ENCODE measurements at regions not wholly inside any gene's neighbourhood (a gene's known extent, or its start where the extent isn't known, plus 50 kb on each side); places are given as distances from the start of the nearest gene placed in this dataset.

GRCh38 chr15:59953392-59953883 lies 50.7 kb upstream of the FOXB1 start:
- CTCF ChIA-PET = interaction anchor here (0.5 kb wide), 1 partner anchor 225 kb away, joined by 3 read pairs; no protein-coding TSS in a partner anchor
- Histone ChIP-seq H3F3A (ENCODE audit: low read length, unreplicated experiment) (no peaks in the 10 kb centered on the region), H3K27ac (ENCODE audit: low read length) (no peak overlapping the region), H3K4me3 (ENCODE audit: low read length) (no peak overlapping the region), H3K9me2 (replicated peaks; ENCODE audit: low read length) (no peaks in the 10 kb centered on the region), H3K9ac (ENCODE audit: low read length) (no peak overlapping the region), H3K4me1 (ENCODE audit: insufficient read depth, low read length) (no peaks in the 10 kb centered on the region), H3K36me3 (ENCODE audit: low read depth, low read length) (no peaks in the 10 kb centered on the region), H3K79me2 (ENCODE audit: low read length) (no peaks in the 10 kb centered on the region), H3K4me2 (ENCODE audit: low read length) (no peak overlapping the region), H3K9me3 (ENCODE audit: low read length) (no peaks in the 10 kb centered on the region), H4K20me1 (ENCODE audit: low read length) (no peaks in the 10 kb centered on the region), H2AFZ (ENCODE audit: low read length) (no peak overlapping the region), H3K27me3 (ENCODE audit: low read length) (peaks cover 13% of the 10 kb centered on the region; the same call in 1 of the 2 replicates)
- POLR2A ChIA-PET (ENCODE audit: unreplicated experiment) = no interaction called here
- intact Hi-C loops (cut with micrococcal nuclease) = no loop called here
- TF ChIP-seq CTCF (conservative IDR thresholded peaks at IDR 0.05; ENCODE audit: low read depth, low read length) = no peak
- no peak for TF ChIP-seq EZH2phosphoT487 (IDR thresholded peaks at IDR 0.05; ENCODE audit: borderline replicate concordance, low read length)
- TF ChIP-seq EZH2 (IDR thresholded peaks at IDR 0.05; ENCODE audit: low read length, unreplicated experiment) = no peak
- BruUV-seq (replicated peaks) = no TSS peak
- DNase-seq = no peak
- no peak for ATAC-seq

DNA sequence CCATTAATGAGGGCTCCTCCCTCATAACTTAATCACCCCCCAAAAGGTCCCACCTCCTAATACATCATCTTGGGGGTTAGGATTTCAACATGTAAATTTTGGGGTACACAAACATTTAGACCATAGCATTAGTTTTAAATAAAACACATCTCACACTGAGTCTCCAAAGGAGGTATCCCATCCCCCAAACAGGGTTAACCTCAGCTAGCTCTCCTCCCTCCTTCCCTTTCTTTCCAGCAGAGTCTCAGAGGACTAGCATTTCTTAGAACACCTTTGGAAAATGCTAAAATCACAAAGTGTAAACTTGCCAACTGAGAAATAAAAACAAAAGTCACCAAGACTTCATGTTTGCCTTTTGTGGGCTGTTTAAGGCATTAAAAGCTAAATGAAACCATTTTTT lies 51.2 kb upstream of the FOXB1 start:
- Histone ChIP-seq H3K4me1 (ENCODE audit: insufficient read depth, low read length) (no peaks in the 10 kb centered on the region), H3K9ac (ENCODE audit: low read length) (no peak overlapping the region), H3K36me3 (ENCODE audit: low read depth, low read length) (no peaks in the 10 kb centered on the region), H3K79me2 (ENCODE audit: low read length) (no peaks in the 10 kb centered on the region), H2AFZ (ENCODE audit: low read length) (no peak overlapping the region), H3K9me2 (replicated peaks; ENCODE audit: low read length) (no peaks in the 10 kb centered on the region), H3K9me3 (ENCODE audit: low read length) (no peaks in the 10 kb centered on the region), H3K27ac (ENCODE audit: low read length) (no peak overlapping the region), H3K4me3 (ENCODE audit: low read length) (no peak overlapping the region), H3K27me3 (ENCODE audit: low read length) (peaks cover 13% of the 10 kb centered on the region; the same call in 1 of the 2 replicates), H3K4me2 (ENCODE audit: low read length) (no peak overlapping the region), H3F3A (ENCODE audit: low read length, unreplicated experiment) (no peaks in the 10 kb centered on the region), H4K20me1 (ENCODE audit: low read length) (no peaks in the 10 kb centered on the region)
- TF ChIP-seq EZH2phosphoT487 (IDR thresholded peaks at IDR 0.05; ENCODE audit: borderline replicate concordance, low read length) = no peak
- TF ChIP-seq EZH2 (IDR thresholded peaks at IDR 0.05; ENCODE audit: low read length, unreplicated experiment) = no peak
- TF ChIP-seq CTCF (conservative IDR thresholded peaks at IDR 0.05; ENCODE audit: low read depth, low read length) = no peak
- no TSS peak for BruUV-seq (replicated peaks)
- ATAC-seq (no peak), DNase-seq (no peak)
- ChIA-PET POLR2A (ENCODE audit: unreplicated experiment) (no interaction called here), CTCF (no interaction called here)
- intact Hi-C loops (cut with micrococcal nuclease) = no loop called here

DNA sequence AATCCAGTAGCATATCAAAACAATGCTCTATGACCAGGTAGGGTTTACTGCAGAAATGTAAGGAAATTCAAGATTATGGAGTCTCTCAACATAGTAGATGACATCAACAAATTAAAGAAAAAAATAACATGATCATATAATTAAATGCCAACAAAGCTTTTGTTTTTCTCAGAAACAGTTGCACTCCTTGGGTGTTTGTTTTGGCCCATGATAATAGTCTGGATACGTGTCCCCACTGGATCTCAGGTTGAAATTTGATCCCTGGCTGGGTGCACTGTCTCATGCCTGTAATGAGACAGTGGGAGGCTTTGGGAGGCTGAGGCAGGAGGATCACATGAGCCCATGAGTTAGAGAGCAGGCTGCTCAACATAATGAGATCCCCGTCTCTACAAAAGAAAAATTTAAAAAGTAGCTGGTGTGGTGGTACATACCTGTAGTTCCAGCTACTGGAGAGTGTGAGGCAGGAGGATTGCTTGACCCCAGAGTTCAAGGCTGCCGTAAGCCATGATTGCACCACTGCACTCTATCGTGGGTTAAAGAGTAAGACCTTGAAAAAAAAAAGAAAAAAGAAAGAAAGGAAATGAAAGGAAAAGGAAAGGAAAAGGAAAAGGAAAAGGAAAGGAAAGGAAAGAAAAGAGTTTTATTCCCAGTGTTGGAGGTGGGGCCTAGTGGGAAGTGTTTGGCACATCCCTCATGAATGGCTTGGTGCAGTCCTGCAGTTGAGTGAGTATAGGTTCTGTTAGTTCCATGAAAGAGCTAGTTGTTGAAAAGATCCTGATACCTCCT lies 53.3 kb upstream of the FOXB1 start:
- Histone ChIP-seq H3K36me3 (ENCODE audit: low read depth, low read length) (no peaks in the 10 kb centered on the region), H3K79me2 (ENCODE audit: low read length) (no peaks in the 10 kb centered on the region), H3K9ac (ENCODE audit: low read length) (no peak overlapping the region), H4K20me1 (ENCODE audit: low read length) (no peaks in the 10 kb centered on the region), H3K27me3 (ENCODE audit: low read length) (peaks cover 29% of the 10 kb centered on the region), H3K9me2 (replicated peaks; ENCODE audit: low read length) (no peaks in the 10 kb centered on the region), H3K9me3 (ENCODE audit: low read length) (no peaks in the 10 kb centered on the region), H3K4me2 (ENCODE audit: low read length) (no peak overlapping the region), H3F3A (ENCODE audit: low read length, unreplicated experiment) (no peaks in the 10 kb centered on the region), H3K4me1 (ENCODE audit: insufficient read depth, low read length) (no peaks in the 10 kb centered on the region), H2AFZ (ENCODE audit: low read length) (no peak overlapping the region), H3K4me3 (ENCODE audit: low read length) (no peak overlapping the region), H3K27ac (ENCODE audit: low read length) (no peak overlapping the region)
- CTCF ChIA-PET = no interaction called here
- TF ChIP-seq CTCF (conservative IDR thresholded peaks at IDR 0.05; ENCODE audit: low read depth, low read length) = no peak
- TF ChIP-seq EZH2 (IDR thresholded peaks at IDR 0.05; ENCODE audit: low read length, unreplicated experiment) = no peak
- no TSS peak for BruUV-seq (replicated peaks)
- intact Hi-C loops (cut with micrococcal nuclease) = no loop called here
- DNase-seq (no peak), ATAC-seq (no peak)
- POLR2A ChIA-PET (ENCODE audit: unreplicated experiment) = no interaction called here

Measured in PC-3 (cell line).